ENCODE measurements at regions not wholly inside any gene's neighbourhood (a gene's known extent, or its start where the extent isn't known, plus 50 kb on each side); places are given as distances from the start of the nearest gene placed in this dataset.
A peak's percentile ranks its signal among the peaks of the same experiment; 100 is the strongest.

- no peak for DNase-seq
Measured at GRCh38 chr11:15705891-15706290, 591.2 kb downstream of the INSC start.

DNA sequence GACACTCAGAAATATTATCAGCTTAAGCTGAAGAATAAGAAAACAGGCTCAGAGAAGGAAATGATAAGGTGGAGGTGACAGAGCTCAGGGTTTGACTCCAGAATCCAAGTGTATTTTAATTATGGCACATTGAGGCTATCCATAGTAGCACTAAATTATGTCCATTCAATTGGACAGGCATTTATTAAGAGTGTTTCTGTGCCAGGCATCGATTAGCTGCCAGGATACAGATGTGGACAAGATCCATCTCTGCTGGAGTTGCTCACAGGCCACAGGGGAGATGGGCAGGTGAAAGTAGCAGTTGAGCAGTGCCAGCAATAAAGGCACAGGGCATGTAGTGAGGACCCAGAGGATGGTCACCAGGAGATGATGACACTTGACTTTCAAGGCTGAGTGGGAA, 592.5 kb downstream of the INSC start:
- DNase-seq, result no peak

DNA sequence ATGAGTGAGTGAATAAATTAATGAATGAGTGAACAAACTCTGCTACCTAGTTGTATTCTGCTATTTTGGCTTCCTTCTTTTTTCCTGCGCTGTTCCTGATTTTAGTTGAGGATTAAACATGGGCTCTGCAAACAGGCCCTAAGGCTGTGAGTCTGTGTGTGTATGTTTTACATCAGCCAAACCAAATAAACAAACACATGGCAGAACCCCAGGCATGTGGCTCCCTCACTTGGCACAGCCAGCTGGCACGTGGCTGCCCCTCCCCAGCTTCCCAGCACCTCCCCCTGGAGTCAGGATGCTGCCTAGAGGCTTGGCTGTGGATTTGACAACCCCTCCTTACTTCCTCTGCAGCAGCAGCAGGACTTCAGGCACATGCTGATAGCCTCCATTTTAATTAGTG, 593.2 kb downstream of the INSC start:
- peak; percentile 73 for DNase-seq

GRCh38 chr11:15710580-15711275, 596.0 kb downstream of the INSC start:
- DNase-seq, result no peak

DNA sequence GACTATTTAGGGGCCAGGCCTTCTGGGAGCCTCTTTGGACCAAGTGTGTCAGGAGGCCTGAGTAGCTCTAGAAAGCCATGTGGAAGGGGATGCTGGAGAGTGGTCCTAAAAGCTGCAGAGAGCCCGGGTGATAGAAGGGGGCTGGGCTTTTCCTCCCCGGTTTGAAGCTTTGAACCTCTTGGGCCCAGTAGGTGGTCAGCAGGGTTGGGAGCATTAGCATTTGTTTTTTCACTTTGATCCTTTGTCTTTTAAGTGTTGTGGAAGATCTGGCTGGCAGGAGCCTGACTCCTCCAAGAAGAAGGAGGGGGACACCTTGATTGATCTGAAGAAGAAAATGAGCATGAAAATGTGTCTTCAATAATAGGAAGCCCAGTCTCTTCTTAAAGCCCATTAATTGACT, 596.6 kb downstream of the INSC start:
- no peak for DNase-seq

GRCh38 chr11:15714641-15715399, 600.1 kb downstream of the INSC start:
- no peak for DNase-seq

GRCh38 chr11:15716550-15716949, 601.8 kb downstream of the INSC start:
- DNase-seq, result no peak

DNA sequence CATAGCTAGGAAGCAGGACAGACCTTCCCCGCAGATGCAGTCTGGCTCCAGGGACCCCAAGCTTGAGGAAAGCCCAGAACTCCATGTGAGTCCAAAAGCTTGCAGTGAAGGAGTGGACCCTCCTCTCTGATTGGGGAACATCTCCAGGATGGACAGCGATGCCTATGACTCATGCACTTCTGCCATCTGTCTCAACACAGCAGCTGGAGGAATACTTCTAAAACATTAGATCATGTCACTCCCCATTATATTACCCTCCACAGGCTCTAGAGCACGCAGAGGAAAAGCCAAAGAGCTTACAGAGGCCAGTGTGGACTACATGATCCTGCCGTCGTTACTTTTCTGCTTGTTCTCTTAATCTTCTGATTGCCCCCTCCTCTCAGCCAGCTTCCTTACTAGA, 605.7 kb downstream of the INSC start:
- DNase-seq, result peak; percentile 47

- DNase-seq, result no peak
Measured at GRCh38 chr11:15723966-15724365, 609.2 kb downstream of the INSC start.

DNA sequence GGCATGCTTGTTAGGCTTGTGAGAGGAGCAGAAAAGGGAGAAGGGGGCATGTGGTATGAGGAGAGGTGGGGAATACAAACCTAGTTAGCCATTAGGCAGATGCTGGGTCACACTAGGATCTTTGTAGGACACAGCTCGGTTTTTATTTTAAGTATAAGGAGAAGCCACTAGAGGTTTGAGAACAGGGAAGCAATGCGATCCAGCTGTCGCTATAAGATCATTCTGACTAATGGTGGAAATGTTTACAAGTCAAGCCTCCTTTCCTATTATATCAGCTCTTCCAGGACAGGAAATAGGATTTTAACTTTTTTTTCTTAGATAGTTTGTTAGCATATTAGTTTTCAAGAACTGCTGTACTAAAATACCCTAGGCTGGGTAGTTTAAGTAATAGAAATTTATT, 609.9 kb downstream of the INSC start:
- no peak for DNase-seq

- no peak for DNase-seq
Measured at GRCh38 chr11:15725246-15725645, 610.5 kb downstream of the INSC start.

GRCh38 chr11:15726221-15726746, 611.6 kb downstream of the INSC start:
- DNase-seq, result no peak

DNA sequence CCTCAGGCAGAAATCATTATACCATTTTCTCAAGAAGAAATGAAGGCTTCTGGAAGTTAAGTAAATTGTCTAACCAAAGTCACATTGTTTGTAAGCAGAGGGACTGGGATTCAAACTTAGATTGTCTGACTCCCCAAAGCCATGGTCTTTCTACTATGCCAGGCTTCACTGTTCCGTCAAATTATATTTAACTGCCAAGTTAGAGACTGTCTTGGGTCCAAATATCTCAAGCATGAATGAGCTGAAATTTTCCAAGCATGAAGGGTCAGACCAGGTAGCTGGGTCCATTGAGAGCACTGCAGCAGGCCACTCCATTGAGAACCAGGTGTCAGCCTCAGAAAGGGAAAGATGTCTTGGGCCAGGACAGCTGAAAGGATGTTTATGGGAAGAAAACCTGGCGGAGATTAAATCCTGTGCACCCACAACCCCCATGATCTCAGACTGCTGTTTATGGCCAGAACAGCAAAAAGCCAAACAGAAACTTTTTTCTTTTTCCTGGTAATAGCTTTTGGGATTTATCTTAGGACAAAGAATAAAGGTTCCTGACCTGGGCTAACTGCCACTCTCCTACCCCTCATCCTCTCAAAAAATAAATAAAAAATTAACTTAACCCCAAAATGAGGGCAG, 612.3 kb downstream of the INSC start:
- DNase-seq, result no peak

DNA sequence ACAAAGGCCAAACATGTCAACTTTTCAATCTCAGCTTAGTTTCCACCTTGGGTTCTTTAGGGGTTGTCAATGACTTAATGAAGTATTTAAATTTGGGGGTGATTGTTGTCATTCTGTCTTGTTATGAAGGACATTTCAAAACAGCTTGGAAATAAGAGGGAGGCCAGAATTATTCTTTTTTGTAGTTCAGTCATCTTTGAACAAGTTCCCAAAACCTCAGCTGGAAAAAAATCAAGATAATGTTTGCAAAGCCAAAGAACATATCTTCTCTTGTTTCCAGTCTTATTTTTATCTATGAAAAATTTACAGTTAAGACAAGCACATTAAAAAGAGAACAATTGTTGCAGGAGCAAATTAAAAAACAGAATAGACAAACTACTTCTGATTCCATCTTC, 612.8 kb downstream of the INSC start:
- DNase-seq, result no peak

DNA sequence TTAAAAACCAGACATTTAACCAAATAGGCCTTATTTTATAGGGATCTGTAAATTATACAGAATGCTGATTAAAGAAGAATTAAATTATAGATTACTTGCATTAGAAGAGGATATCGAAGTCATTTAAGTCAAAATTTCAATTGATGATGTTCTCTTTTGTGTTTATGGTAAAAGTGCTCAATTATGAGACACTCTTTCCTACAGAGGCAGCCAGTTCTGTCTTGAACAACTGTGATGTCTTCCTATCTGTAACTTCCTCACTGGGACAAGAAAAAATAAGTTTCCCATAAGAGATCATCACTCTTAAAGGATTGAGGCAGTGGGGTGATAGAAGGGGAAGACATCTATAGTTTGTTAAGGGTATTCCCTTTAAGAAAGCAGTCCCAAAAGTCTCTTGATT, 613.5 kb downstream of the INSC start:
- DNase-seq, result no peak

- DNase-seq, result no peak
Measured at GRCh38 chr11:15730263-15730994, 615.7 kb downstream of the INSC start.

DNA sequence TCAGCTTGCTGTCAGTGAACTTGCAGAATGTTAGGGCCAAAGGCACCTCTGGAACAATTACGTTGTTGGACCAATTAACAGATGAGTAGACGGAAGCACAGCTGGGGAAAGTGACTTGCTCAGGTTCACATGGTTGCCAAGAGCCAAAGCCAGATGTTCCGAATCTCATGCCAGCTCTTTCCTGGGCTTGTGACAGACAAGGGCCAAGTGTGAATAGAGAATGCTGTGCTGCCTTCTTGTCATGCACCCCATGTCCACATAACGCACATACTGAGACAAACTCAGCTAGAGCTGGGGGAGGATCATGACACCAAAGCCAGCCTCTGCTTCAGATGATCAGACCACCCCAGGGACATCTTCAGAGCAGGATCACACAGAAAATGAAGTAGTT, 616.3 kb downstream of the INSC start:
- DNase-seq, result peak; percentile 50

GRCh38 chr11:15735706-15736105, 620.6 kb downstream of the SOX6 start:
- DNase-seq, result no peak

DNA sequence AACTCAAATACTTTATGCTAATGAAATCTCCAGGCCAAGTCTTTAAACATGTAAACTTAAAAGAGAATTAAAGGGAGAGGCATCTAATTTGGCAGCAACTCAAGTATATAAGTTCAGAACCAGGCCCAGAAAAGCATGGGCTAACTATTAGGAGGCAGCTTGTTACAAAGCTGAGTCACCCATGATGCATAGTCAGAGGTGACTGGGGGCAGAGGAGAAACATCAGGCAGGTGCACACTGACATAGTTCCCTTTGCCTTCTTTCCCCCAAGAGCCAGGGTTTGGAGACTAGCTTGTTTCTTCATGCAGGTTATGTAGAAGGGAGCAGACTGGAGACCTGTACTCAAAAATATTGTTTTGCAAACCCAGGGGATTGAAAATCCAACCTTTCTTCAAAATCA, 619.0 kb downstream of the SOX6 start:
- no peak for DNase-seq

DNA sequence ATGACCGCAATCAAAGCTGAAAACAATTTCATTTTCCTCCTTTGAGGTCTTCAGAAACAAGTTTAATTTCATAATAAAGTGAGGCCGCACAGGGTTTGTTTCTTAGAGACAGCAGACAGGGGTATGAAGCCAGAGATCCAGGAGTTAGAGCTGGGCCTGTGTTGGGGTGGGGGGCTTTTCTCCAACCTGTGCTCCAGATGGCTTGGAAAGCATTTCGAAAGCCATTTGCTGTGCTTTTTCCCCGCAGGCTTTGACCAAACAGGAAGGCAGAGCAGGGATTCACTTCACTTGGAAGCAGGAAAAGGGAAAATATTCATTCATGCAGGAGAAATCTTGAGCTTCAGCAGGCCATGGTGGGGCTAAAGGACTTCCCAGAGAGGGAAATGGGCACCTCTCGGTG, 617.4 kb downstream of the SOX6 start:
- DNase-seq, result no peak

DNA sequence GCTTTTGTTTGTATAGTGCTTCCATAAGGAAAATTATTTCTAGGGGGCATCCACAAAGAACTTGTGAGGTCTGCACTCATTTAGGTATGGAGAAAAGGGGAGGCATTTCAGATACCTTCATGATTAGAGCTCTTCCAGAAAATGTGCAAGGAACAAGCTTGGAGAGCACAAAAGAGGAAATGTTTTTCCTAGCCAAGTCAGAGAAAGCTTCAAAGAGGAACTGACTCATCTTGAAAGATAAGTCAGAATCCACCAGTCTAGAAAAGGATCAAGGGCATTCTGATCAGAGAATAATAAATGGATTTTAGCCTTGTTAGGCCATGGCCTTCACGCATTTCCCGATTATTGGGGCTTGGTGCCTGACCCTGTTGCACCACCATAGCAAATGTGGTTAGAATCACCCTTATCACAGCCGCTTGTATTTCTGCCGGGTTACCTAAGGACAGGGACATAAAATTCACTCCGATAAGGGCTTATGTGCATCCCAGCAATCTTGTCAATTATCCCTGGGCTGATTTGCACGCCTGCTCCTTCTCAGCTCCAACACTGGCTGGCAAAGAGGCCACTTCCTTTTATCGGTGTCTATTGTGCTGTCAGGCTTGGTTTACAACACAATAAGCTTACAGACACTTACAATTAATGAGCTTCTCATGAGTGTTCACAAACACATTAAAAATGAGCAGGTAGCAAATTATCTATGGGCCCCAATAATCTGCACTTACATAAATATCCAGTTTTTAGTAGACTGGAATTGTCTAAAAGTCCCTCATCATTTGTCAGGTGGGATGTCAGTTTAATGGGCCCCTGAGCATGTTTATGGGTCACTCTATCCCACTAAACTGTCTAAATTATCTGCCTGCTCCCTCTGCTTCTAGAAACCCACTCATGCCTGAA, 613.5 kb downstream of the SOX6 start:
- no peak for DNase-seq

- DNase-seq, result no peak
Measured at GRCh38 chr11:15744693-15745092, 611.7 kb downstream of the SOX6 start.
